GM23248 (cell line): ENCODE measurements at regions not wholly inside any gene's neighbourhood (a gene's known extent, or its start where the extent isn't known, plus 50 kb on each side); places are given as distances from the start of the nearest gene placed in this dataset.

ENCODE experiments used
- DNase-seq: peaks from one replicate; pipeline ENCODE4 v3.0.0-alpha.2; 2015
- H2AFZ ChIP-seq: fragments of 200-600 bp; sonication (generic); 2 replicates; pipeline ENCODE4 v1.6.1; 2016; ENCODE audit warnings: antibody characterized with exemption
- H3F3A ChIP-seq: fragments of 200-600 bp; sonication (generic); 2 replicates; pipeline ENCODE4 v1.6.1; 2016; ENCODE audit warnings: mild to moderate bottlenecking, antibody characterized with exemption, mixed run types; ENCODE audit not compliant: insufficient read depth
- H3K27ac ChIP-seq: fragments of 200-600 bp; sonication (generic); 2 replicates; pipeline ENCODE4 v1.5.1; 2016; ENCODE audit warnings: mild to moderate bottlenecking
- H3K27me3 ChIP-seq: fragments of 200-600 bp; sonication (generic); replicated peaks from 2 replicates; pipeline ENCODE4 v1.6.1; 2016; ENCODE audit warnings: mild to moderate bottlenecking; ENCODE audit not compliant: insufficient read depth
- H3K36me3 ChIP-seq: fragments of 200-600 bp; sonication (generic); 2 replicates; pipeline ENCODE4 v1.6.1; 2016; ENCODE audit warnings: low read depth, mild to moderate bottlenecking
- H3K4me1 ChIP-seq: fragments of 200-600 bp; sonication (generic); 2 replicates; pipeline ENCODE4 v1.6.1; 2016; ENCODE audit warnings: mild to moderate bottlenecking; ENCODE audit not compliant: insufficient read depth
- H3K4me2 ChIP-seq: fragments of 200-600 bp; sonication (generic); one replicate; pipeline ENCODE4 v1.6.1; 2016; ENCODE audit warnings: mild to moderate bottlenecking; ENCODE audit not compliant: unreplicated experiment
- H3K4me3 ChIP-seq: fragments of 200-600 bp; sonication (generic); 2 replicates; pipeline ENCODE4 v1.5.1; 2016; ENCODE audit warnings: mild to moderate bottlenecking
- H3K79me2 ChIP-seq: fragments of 200-600 bp; sonication (generic); 2 replicates; pipeline ENCODE4 v1.6.1; 2016; ENCODE audit warnings: mild to moderate bottlenecking; ENCODE audit not compliant: insufficient read depth
- H3K9ac ChIP-seq: fragments of 200-600 bp; sonication (generic); 2 replicates; pipeline ENCODE4 v1.6.1; 2016; ENCODE audit warnings: mild to moderate bottlenecking
- H3K9me2 ChIP-seq: fragments of 200-600 bp; sonication (generic); 2 replicates; pipeline ENCODE4 v1.6.1; 2016; ENCODE audit warnings: mixed run types, mild to moderate bottlenecking, moderate library complexity; ENCODE audit not compliant: insufficient read depth
- H3K9me3 ChIP-seq: fragments of 200-600 bp; sonication (generic); one replicate; pipeline ENCODE4 v1.6.1; 2017; ENCODE audit warnings: low read depth
- H4K20me1 ChIP-seq: fragments of 200-600 bp; sonication (generic); 2 replicates; pipeline ENCODE4 v1.6.0; 2016; ENCODE audit not compliant: insufficient read depth
- EZH2 ChIP-seq: fragments of 200-600 bp; sonication (generic); IDR thresholded peaks from 2 replicates; pipeline ENCODE4 v1.6.1; 2018; ENCODE audit warnings: antibody characterized with exemption, mild to moderate bottlenecking; ENCODE audit not compliant: insufficient read depth, poor library complexity, severe bottlenecking
- EZH2phosphoT487 ChIP-seq: fragments of 200-600 bp; sonication (generic); IDR thresholded peaks from 2 replicates; pipeline ENCODE4 v1.6.1; 2018; ENCODE audit warnings: antibody characterized with exemption, moderate library complexity, mild to moderate bottlenecking, low read depth; ENCODE audit not compliant: insufficient read depth
- WGBS, 2 experiments: methylation state at CpG; one replicate each; pipeline ENCODE4 v1.1.6; 2015 to 2017; ENCODE audit warnings: low lambda C conversion rate in 2 of 2, low coverage in 1 of 2; ENCODE audit errors: missing lambda C conversion rate in 2 of 2; 5-methylcytosine and 5-hydroxymethylcytosine counted together
- in situ Hi-C: fragments of 300-500 bp; cut with MboI; formaldehyde crosslinking; loops from 2 replicates; pipeline ENCODE4 v1.15.0; 2020

- TF ChIP-seq EZH2phosphoT487 (no peak), EZH2 (no peak)
- no peaks in the 10 kb centered on the region; the same call in 1 of the 2 replicates for H3K4me1 ChIP-seq
- H3K9me3 ChIP-seq, result no peaks in the 10 kb centered on the region
- no peak overlapping the region for H3K4me3 ChIP-seq
- H3K9me2 ChIP-seq, result no peaks in the 10 kb centered on the region
- DNase-seq, result no peak
- no peak overlapping the region for H3K9ac ChIP-seq
- H3F3A ChIP-seq, result no peaks in the 10 kb centered on the region
- in situ Hi-C loops, result no loop called here
- H2AFZ ChIP-seq, result no peak overlapping the region
- 75 to 80% methylated on average over 3 of the region's 3 CpGs for WGBS, 2 experiments
- H3K79me2 ChIP-seq, result no peaks in the 10 kb centered on the region
- H3K4me2 ChIP-seq, result no peak overlapping the region
- no peak overlapping the region for H3K27ac ChIP-seq
- H3K36me3 ChIP-seq, result no peaks in the 10 kb centered on the region
- H3K27me3 ChIP-seq, result no peaks in the 10 kb centered on the region
- no peaks in the 10 kb centered on the region for H4K20me1 ChIP-seq
Observed at GRCh38 chr9:81381694-81382093, 307.7 kb downstream of the TLE1 start.

- Histone ChIP-seq H3K9me2 (no peaks in the 10 kb centered on the region), H3K4me3 (no peak overlapping the region), H3K9ac (no peak overlapping the region), H3K27me3 (no peaks in the 10 kb centered on the region), H3K27ac (no peak overlapping the region), H3K79me2 (no peaks in the 10 kb centered on the region), H3K9me3 (no peaks in the 10 kb centered on the region), H2AFZ (no peak overlapping the region), H3K4me1 (no peaks in the 10 kb centered on the region; the same call in 1 of the 2 replicates), H3K36me3 (no peaks in the 10 kb centered on the region), H3F3A (no peaks in the 10 kb centered on the region), H3K4me2 (no peak overlapping the region), H4K20me1 (no peaks in the 10 kb centered on the region)
- DNase-seq, result no peak
- no peak for TF ChIP-seq EZH2phosphoT487
- TF ChIP-seq EZH2, result no peak
- 88 to 90% methylated on average over 9 of the region's 9 CpGs for WGBS, 2 experiments
- in situ Hi-C loops, result no loop called here
Observed at GRCh38 chr9:81380504-81381359, 308.6 kb downstream of the TLE1 start.

GRCh38 chr9:81379655-81380054 is 309.7 kb downstream of the TLE1 start:
- H2AFZ ChIP-seq, result no peak overlapping the region
- H3K4me1 ChIP-seq, result peaks cover 5% of the 10 kb centered on the region
- no peaks in the 10 kb centered on the region for H4K20me1 ChIP-seq
- no peak overlapping the region for H3K4me3 ChIP-seq
- no peaks in the 10 kb centered on the region for H3K36me3 ChIP-seq
- H3F3A ChIP-seq, result no peaks in the 10 kb centered on the region
- no peak for TF ChIP-seq EZH2phosphoT487
- no peaks in the 10 kb centered on the region for H3K9me2 ChIP-seq
- H3K9me3 ChIP-seq, result no peaks in the 10 kb centered on the region
- 12 to 31% methylated on average over 1 of the region's 1 CpG for WGBS, 2 experiments
- no peaks in the 10 kb centered on the region for H3K27me3 ChIP-seq
- in situ Hi-C loops, result no loop called here
- no peak overlapping the region for H3K4me2 ChIP-seq
- no peak overlapping the region for H3K27ac ChIP-seq
- no peaks in the 10 kb centered on the region for H3K79me2 ChIP-seq
- DNase-seq, result peak; percentile 41
- no peak overlapping the region for H3K9ac ChIP-seq

- H3K9ac ChIP-seq, result no peak overlapping the region
- no peak overlapping the region for H3K4me2 ChIP-seq
- no peak overlapping the region for H2AFZ ChIP-seq
- no peaks in the 10 kb centered on the region for H3K27me3 ChIP-seq
- H3K4me1 ChIP-seq, result peaks cover 7% of the 10 kb centered on the region
- no peaks in the 10 kb centered on the region for H3K9me2 ChIP-seq
- no peaks in the 10 kb centered on the region for H3K9me3 ChIP-seq
- in situ Hi-C loops, result no loop called here
- no peaks in the 10 kb centered on the region for H3F3A ChIP-seq
- no peaks in the 10 kb centered on the region for H4K20me1 ChIP-seq
- H3K4me3 ChIP-seq, result no peak overlapping the region
- H3K36me3 ChIP-seq, result no peaks in the 10 kb centered on the region
- 8 to 14% methylated on average over 1 of the region's 1 CpG for WGBS, 2 experiments
- no peak overlapping the region for H3K27ac ChIP-seq
- no peak for DNase-seq
- TF ChIP-seq EZH2phosphoT487 (no peak), EZH2 (no peak)
- no peaks in the 10 kb centered on the region for H3K79me2 ChIP-seq
Observed at GRCh38 chr9:81377921-81378320, 311.4 kb downstream of the TLE1 start.

GRCh38 chr9:81377320-81377719 is 312.0 kb downstream of the TLE1 start:
- Histone ChIP-seq H4K20me1 (no peaks in the 10 kb centered on the region), H2AFZ (no peak overlapping the region), H3K9me3 (no peaks in the 10 kb centered on the region), H3K9ac (no peak overlapping the region), H3K4me3 (no peak overlapping the region), H3K27ac (no peak overlapping the region), H3K4me1 (peaks cover 7% of the 10 kb centered on the region), H3F3A (no peaks in the 10 kb centered on the region), H3K4me2 (no peak overlapping the region), H3K9me2 (no peaks in the 10 kb centered on the region), H3K36me3 (no peaks in the 10 kb centered on the region), H3K27me3 (no peaks in the 10 kb centered on the region), H3K79me2 (no peaks in the 10 kb centered on the region)
- WGBS, 2 experiments, result 65 to 79% methylated on average over 2 of the region's 2 CpGs
- in situ Hi-C loops, result no loop called here
- TF ChIP-seq EZH2 (no peak), EZH2phosphoT487 (no peak)
- no peak for DNase-seq
